Hematopoietic multipotent progenitor cell treated with erythropoietin and hydrocortisone succinate and interleukin-3 and kit ligand, for 15 days (in vitro differentiated cells): ENCODE measurements at regions not wholly inside any gene's neighbourhood (a gene's known extent, or its start where the extent isn't known, plus 50 kb on each side); places are given as distances from the start of the nearest gene placed in this dataset.

ENCODE experiments used
- DNase-seq: peaks from one replicate; pipeline ENCODE4 v3.0.0-alpha.2; 2015; ENCODE audit warnings: low spot score

DNA sequence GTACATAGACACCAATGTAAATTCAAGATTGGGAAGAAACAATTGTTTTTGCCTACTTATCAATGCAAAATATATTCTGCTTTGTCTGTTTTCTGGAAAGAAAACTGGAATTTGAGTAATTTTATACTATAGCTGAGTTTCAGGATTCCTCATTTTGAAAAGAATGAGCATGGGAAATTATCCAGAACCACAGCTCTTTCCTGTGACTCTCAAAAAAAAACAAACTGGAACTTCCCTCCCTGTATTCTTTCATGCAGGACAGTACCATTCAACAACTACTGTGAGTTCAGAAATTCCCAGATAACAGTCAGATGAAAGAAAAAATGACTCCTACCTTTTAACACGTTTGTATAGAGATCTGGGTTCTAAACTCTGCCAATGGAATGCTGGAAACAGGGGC, 372.4 kb downstream of the TGFB2 start:
- DNase-seq: no peak

DNA sequence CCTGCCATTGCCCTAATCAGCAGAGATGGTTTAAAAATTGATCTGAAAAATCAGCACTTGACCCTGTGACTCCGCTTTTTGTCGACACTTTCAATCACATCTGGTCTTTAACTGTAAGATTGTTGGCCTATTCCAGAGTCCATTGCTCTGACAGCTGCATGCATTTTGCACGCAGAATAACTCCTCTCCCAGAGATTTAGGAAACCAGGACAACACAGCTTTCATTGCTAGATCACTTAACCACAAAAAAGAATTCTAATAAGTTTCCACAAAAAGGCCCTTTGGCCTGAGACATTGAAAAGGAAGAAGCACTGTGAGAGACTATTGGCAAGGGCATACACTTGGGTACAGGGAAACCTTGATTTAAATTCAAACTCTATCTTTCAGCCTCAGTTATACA, 373.1 kb downstream of the TGFB2 start:
- no peak for DNase-seq

DNA sequence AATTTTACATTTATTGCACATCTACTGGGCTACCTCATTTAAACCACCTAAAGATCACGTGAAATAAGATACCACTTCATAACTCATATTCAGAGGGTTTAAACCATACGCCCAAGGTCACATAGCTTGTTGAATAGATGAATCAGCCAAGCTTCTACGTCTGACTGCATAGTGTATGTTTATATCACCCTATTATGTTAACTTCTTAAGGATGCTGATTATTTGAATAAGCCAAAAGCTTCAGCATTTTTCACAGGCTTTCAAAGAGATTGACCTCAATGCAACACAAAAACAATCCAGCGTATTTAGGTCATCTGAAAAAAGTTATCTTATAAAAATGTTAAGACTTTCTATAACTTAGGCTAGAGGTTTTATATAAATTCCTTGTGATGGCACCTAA, 373.8 kb downstream of the TGFB2 start:
- DNase-seq: no peak

DNA sequence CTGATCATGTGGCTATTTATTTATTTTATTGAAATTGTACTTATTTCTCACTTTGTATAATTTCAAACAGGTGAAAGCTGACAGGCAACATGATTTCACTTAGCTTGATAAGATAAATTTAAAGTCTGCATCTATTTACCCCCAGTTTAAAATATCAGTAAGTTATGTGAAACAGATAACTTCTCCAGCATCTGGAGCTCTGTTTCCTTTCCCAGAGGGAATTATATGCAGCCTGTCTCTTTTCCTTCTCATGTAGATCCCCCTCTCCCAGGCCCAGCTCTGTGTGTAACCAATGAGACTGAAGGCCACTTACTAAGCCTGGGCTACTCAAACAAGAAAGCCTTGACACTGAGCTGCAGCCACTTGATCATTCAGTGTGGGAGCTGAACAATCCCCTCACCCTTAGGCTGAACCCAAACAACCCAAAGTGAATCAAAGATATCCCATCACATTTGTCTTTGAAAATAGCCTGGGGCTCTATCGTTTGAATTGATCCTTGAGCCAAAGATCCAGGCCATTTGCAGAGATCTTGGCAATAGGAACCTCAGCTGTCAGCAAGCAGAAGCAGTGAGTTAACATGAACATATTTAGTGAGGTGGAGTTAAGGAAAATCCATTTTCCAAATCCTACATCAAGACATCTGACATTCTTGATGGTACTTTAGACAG, 383.9 kb downstream of the TGFB2 start:
- no peak for DNase-seq

DNA sequence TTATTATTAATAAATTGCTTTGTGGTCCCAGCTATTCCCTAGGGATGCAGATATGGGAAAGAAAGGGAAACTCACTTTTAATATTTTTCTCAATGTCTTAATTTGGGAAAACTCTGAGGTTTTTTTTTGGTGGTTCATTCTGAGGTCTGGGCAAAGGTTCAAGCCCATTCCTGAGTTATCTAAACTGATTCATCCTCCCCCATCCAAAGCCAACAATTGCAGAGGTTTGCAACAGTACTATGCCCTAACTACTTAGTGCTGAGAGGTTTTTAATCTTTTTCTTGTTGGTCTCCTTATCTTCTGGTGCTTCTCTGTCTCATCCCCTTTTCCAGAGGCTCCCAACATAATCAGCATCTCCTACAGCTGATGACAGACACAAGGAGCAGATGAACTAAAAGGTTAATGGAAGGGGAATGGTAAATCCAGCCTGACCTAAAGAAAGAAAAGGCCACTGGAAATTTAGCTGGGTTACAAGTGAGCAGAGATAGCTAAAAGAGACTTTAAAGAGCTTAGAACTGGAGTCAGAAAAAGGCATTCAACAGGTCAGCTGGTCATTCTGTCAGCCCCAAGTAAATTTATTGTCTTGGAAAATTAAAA, 390.4 kb downstream of the TGFB2 start:
- DNase-seq: no peak

DNA sequence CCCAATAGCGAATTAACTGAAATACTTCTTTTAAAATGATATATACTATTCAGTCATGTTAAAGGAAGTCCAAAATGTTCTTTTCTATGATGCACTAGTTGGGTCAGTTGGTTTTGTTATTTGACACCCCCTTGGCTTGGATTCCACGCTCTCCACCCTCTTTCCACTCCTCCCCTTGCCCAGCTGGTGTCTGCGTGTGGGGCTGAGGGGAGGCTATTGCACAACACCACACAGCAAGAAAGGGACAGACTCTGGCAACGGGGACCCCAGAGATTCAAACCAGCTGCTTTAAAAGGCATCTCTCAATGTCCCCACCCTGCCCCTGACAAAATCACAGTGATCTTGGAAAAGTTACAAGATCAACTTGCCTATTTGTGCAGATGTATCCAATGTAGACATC, 394.3 kb downstream of the TGFB2 start:
- no peak for DNase-seq

DNA sequence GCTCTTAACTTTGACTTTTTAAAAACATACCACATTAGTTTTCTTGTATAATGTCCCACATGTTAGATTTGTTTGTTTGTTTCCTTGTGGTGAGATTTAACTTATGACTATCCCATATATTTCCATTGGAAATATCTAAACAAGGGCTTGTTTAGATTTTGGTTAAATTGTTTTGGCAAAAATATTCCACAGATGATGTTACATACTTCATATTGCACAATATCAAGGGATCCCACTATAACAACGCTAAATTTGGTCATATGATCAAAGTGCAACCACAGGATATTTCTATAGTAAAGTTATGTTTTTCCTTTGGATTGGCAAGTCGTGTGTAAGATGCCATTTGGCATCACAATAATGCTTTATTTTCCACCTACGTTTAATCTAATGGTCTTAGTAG, 396.7 kb downstream of the TGFB2 start:
- DNase-seq: no peak

DNA sequence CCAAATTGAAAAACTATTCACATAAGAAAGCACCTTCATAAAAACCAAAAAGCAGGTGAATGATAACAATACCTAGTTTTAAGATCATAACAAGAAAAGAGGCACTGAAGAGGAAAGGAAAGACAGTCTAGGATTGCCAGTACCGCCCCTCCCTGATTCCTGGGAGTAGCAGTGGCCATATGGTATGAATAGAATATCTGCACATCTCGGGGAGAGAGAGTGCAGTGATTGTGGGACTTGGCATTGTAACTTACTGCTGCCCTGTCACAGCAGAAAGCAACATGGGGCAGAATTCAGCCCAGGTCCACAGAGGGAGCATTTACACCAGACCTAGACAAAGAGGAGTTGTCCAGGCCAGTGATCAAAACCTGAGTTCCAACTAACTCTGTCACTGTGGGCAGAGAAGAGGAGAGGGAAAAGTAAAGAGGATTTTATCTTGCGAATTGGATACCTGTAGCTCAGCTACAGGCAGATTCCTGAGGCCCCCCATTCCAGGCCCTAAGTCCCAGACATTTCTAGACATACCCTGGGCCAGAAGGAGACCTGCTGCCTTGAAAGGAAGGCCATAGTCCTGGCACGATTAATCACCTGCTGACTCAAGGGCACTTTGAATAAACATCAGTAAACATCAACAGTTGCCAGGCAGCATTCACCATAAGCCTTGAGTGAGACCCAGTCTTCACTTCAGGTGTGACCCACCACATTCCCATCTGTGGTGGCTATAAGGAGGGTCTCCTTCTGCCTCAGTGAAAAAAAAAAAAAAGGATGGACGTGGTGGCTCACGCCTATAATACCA, 397.5 kb downstream of the TGFB2 start:
- no peak for DNase-seq

DNA sequence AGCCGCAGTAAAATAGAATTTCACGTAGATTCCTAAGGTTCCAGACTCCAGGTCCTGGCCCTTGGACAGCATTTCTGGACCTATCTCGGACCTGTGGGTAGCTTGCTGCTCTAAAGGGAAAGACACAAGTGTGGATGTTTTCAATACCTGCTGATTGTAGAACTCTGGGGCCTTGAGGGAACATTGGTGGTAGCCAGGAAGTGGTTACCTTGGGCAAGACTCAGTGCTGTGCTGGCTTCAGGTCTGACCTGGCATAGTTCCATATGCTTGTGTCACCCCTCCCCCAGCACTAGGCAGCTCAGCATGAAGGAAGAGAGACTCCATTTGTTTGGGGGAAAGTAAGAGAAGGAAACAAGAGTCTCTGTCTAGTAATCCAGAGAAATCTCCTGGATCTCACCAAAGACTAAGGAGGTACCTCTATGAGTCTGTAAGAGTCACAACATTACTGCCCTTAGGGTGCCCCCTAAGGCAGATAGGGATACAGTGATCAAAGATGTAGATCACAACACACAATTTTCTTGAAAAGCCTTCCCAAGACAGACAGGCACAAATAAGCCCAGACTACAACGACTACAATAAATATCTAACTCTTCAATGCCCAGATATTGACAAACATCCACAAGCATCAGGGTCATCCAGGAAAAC, 398.8 kb downstream of the TGFB2 start:
- no peak for DNase-seq

DNA sequence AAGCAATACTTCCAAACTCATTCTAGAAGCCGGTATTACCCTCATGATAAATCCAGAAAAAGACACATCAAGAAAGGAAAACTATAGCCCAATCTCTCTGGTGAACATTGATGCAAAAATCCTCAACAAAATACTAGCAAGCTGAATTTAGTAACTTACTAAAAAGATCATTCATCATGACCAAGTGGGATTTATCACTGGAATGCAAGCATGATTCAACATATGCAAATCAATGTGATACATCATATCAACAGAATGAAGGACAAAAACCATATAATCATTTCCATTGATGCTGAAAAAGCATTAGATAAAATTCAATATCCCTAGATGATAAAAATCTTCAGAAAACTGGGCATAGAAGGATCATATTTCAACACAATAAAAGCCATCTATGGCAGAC, 402.9 kb downstream of the TGFB2 start:
- DNase-seq: no peak

DNA sequence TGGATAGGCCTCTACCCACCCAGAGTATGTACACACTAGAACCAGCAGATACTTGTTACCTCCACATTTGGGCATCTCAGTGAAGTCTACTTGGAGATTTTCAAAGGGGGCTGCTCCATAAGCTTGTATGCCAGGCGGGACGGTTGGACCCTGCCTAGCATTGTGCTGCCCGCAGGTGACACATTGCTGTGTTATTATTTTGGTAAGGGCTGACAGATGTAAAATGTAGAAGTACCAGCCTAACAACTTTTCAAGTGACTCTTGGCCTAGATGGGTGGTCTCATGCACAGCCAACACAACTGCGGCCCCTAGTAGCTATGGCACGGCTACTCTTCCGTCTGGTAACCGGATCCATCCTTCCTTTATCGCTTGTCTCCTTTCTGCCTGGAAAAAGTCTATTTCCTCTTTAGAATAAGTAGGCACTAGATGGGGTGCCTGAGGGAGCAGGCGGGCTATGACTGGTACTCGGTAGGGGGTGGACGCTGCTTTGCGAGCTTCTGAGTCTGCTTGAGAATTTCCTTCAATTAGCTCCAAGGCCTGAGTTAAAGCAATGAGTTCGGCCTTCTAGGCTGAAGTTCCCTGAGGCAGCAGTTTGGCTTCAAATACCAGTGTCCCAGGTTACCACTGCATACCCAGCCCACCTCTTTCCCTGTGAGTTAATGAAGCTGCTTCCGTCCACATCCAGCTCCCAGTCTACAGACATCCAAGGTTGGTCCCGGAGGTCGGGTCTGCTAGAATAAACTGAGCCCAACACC, 405.3 kb downstream of the TGFB2 start:
- no peak for DNase-seq

DNA sequence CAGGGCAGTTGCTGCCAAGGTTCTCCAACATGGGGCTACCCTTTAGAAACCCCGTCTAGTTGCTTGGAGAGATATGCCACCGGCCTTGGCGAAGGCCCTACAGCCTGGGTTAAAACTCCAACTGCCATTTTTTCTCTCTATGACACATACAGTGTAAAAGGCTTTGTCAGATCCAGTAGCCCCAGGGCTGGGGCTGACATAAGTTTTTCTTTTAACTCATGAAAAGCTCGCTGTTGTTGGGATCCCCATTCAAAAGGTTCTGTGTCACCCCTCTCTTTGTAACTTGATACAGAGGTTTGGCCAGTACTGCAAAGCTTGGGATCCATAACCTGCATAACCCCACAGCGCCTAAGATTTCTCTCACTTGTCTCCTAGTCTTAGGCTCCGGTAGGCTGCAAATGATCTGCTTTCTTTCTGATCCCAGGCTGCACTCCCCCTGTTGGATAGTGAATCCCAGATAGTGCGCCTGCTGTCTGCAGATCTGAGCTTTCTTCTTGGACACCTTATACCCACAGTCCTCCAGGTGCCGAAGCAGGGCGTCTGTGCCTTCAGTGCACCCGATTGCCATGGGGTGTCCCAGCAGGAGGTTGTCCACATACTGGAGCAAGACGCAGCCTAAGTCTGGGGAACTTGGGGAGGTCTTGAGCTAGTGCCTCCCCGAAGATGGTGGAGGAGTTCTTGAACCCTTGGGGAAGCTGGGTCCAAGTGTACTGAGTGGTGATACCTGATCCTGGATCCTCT, 406.2 kb downstream of the TGFB2 start:
- no peak for DNase-seq

DNA sequence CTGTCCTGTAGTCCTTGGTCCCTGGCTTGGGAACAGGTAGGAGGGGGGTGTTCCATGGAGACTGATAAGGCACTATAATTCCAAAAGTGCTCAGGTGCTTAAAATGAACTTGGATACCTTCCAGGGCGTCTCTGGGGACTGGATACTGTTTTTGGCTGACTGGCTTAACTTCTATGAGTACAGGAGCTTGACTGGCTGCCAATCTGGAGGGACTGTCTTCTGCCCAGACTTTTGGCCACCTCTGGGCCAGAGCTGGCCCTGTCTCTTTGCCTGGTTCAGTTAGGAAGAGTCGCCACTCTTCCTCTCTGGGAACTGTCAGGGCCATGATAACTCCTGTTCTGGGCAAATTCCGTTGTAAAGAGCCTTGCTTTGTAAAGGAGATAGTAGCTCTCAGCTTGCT, 407.0 kb downstream of the TGFB2 start:
- DNase-seq: no peak

DNA sequence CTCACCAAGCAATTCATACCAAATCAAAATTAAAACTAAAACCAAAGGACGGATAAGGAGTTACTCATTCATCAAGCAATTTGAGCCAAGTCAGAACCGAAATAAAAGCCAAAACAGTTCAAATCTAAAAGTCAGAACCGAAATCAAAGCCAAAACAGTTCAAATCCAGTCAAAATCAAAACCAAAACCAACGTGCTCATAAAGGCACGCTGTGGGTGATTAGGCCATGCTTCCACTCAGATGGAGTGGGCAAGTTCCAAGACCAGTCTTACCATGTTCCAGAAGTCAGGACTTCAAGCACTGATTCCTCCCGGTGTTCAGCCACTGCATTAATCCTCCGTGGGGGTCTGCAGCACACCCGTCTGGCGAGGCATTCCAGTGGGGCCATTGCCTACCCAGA, 409.3 kb downstream of the TGFB2 start:
- no peak for DNase-seq

DNA sequence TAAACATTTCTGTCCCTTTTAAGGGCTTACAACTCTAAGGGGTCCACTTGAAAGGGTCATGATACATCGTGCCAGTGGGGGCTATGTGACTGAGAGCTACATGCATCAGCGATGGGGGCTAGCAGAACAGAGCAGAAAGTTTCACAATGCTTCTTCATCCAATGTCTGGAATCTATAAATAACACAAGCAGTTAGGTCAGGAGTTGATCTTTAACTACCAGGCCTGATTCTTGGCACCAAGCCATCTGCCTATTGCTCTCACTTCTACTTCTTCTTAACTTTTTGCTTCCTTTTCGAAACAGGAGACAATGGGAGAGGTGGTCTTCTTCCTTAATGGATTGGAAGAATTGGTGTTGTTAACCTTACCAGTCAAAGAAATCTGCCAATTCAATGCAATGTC, 410.0 kb downstream of the TGFB2 start:
- no peak for DNase-seq

DNA sequence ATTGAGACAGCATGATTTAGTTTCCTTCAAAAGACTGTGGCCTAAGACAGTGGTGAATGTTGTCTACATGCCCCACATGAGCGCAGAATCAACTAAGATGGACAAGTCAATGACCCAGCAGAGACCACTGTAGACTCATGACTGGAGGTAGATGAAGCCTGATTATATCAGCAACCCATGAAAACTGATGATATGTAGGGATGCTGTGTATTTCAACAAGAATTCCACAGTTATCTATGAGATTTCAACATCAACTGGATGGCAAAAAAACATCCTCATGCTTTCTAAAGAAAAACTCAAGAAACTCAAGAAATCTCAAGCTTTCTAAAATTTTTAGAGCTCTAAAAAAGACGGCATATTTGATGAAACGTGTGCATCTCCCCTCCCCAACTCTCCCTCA, 413.9 kb upstream of the LYPLAL1 start:
- no peak for DNase-seq

DNA sequence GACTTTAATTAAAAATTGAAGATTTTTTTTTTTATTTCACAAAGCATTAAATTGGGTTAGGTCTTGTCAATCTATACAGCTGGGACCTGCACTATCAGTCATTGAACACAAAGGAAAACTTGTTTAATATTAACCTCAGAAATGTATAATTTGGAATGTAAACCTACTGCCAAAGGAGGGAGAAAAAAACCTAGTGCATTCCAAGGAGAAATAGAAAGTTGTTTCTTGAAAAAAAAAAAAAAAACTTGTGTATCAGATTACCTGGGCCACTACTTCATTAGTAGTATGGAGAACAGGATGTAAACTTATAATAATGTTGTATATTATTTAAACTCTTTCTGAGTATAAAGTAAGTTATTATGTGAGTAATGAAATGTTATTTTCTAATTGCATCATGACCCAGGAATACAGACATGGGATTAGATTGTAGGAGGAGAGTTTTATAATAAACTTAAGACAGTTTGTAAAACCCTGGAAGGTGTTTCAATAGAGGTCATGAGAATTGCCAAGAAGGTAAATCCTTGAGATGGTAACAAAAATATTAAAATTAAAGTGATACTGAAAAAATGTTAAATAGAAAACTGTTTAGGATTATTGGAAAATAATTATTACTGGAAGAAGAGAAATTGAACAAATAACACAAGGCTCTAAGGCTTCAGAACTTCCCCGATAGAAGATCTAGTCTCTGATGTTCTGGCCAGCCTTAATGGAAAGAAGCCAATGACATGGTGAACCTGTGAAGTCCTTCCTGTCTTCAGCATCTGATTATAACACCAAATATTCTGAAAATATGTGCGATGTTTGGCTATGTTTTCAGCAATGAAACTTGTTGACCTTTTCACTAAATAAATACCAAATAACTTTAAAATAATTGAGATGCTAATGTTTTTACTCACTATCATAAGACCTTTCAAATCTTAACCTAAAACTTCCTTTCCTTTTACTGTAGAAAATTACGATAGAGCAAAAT, 412.8 kb upstream of the LYPLAL1 start:
- DNase-seq: no peak

DNA sequence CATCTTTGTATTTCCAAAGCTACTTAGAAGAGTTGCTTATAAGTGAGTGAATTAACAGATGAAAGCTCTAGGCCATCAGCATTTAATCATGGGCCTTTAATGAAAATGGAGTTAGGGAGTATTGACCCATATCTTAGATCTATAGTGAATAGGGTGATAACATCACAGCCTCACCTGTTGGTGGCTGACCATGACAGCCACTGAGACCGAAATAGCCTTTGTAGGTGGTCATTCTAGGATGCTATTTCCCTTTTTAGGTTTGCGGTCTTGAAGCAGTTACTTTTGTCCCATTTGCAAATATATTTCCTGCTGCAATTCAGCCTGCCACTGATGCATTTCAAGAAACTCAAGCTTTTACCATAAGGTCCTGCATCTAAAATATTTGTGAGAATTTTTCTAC, 410.1 kb upstream of the LYPLAL1 start:
- no peak for DNase-seq

DNA sequence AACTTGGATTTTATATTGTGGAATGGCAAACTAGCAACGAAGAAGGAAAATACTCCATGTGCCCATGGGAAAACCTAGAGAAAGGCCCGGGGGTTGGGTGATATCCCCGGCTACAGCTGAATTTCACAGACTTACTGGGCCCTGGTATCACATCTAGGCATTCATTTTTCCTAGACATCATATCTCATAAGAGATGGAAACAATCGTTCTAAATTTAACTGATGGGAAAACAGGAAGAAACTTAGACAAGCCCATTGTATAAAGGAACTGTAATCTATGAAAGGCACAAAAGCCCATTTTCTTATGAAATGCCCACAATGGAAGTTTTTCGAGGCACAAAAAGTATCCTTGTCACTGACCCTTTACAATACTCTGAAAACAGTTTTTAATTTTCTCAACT, 407.9 kb upstream of the LYPLAL1 start:
- DNase-seq: no peak

DNA sequence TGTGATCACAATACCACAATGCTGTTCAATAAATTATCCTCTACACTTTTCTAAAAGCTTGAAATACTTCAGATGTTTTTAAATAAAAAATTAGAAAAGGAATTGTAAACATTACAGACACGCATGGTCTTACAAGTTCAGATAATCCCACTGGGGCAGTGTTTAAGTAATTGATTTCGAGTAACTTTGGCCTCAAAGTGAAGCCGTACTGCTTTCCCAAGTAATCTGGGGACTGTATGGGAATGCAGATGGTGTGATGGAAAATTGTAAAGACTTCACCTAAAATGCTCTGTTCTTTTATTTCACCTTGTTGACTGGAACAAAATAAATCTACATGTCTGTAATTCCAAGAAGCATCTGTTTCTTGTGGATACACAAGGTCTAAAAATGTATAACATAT, 401.7 kb upstream of the LYPLAL1 start:
- DNase-seq: no peak
